ENCODE measurements at regions not wholly inside any gene's neighbourhood (a gene's known extent, or its start where the extent isn't known, plus 50 kb on each side); places are given as distances from the start of the nearest gene placed in this dataset.

GRCh38 chr3:166420071-166420470 lies 582.8 kb upstream of the BCHE start:
- H3K27me3 ChIP-seq = no peaks in the 10 kb centered on the region
- DNase-seq (ENCODE audit: low spot score in 2 of 2) = no peak
- no peaks in the 10 kb centered on the region for H3K36me3 ChIP-seq
- TF ChIP-seq, protein P1, sequence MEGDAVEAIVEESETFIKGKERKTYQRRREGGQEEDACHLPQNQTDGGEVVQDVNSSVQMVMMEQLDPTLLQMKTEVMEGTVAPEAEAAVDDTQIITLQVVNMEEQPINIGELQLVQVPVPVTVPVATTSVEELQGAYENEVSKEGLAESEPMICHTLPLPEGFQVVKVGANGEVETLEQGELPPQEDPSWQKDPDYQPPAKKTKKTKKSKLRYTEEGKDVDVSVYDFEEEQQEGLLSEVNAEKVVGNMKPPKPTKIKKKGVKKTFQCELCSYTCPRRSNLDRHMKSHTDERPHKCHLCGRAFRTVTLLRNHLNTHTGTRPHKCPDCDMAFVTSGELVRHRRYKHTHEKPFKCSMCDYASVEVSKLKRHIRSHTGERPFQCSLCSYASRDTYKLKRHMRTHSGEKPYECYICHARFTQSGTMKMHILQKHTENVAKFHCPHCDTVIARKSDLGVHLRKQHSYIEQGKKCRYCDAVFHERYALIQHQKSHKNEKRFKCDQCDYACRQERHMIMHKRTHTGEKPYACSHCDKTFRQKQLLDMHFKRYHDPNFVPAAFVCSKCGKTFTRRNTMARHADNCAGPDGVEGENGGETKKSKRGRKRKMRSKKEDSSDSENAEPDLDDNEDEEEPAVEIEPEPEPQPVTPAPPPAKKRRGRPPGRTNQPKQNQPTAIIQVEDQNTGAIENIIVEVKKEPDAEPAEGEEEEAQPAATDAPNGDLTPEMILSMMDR (IDR thresholded peaks at IDR 0.05) = no peak
- no peaks in the 10 kb centered on the region for H3K9me3 ChIP-seq
- no peaks in the 10 kb centered on the region for H3K4me1 ChIP-seq
- intact Hi-C loops (cut with DNase I) = no loop called here
- no peak overlapping the region for H3K27ac ChIP-seq
- H3K4me3 ChIP-seq = no peak overlapping the region

DNA sequence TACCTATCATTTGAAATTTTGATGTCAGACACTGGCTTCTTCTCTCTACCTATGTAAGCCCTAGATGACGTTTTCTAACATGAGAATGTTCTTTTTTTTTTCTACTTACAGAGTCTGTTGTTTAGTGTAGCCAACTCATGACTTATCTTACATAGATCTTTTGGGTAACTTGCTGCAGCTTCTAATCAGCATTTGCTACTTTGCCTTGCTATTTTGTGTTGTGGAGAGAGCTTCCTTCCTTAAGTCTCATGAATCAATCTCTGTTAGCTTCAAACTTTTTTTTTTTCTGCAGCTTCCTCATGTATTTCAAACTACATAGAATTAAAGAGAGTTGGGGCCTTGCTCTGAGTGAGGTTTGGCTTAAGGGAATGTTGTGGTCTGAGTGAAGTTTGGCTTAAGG lies 568.7 kb upstream of the BCHE start:
- DNase-seq (ENCODE audit: low spot score in 2 of 2) = no peak
- no peaks in the 10 kb centered on the region for H3K9me3 ChIP-seq
- TF ChIP-seq, protein P1 (IDR thresholded peaks at IDR 0.05) = no peak
- no peak overlapping the region for H3K4me3 ChIP-seq
- H3K4me1 ChIP-seq = no peaks in the 10 kb centered on the region
- no peaks in the 10 kb centered on the region for H3K36me3 ChIP-seq
- intact Hi-C loops (cut with DNase I) = no loop called here
- H3K27ac ChIP-seq = no peak overlapping the region
- no peaks in the 10 kb centered on the region for H3K27me3 ChIP-seq

GRCh38 chr3:166405465-166405864 lies 568.2 kb upstream of the BCHE start:
- Histone ChIP-seq H3K27me3 (no peaks in the 10 kb centered on the region), H3K27ac (no peak overlapping the region), H3K4me1 (no peaks in the 10 kb centered on the region), H3K9me3 (no peaks in the 10 kb centered on the region), H3K4me3 (no peak overlapping the region), H3K36me3 (no peaks in the 10 kb centered on the region)
- intact Hi-C loops (cut with DNase I) = no loop called here
- DNase-seq (ENCODE audit: low spot score in 2 of 2) = no peak
- TF ChIP-seq, protein P1 (IDR thresholded peaks at IDR 0.05) = no peak

DNA sequence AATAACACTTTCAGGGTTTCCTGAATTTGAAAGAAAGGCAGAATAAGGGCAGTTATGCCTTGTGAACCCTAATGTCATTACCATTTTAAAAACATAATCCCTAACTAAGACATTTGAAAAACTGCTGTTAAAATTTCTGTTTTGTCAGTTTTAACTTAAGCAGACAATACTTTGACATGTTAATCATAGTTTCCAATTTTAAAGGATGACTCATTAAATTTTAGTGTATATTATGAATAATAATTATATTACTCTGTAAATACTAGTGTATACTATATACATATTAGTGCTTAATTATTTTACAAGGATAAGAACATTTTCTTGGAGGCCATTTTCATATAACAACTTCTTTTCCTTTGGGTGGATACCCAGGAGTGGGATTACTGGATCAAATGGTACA lies 553.1 kb upstream of the BCHE start:
- H3K36me3 ChIP-seq = no peaks in the 10 kb centered on the region
- H3K27me3 ChIP-seq = no peaks in the 10 kb centered on the region
- no peak for DNase-seq (ENCODE audit: low spot score in 2 of 2)
- intact Hi-C loops (cut with DNase I) = no loop called here
- TF ChIP-seq, protein P1 (IDR thresholded peaks at IDR 0.05) = no peak
- H3K9me3 ChIP-seq = no peaks in the 10 kb centered on the region
- no peak overlapping the region for H3K4me3 ChIP-seq
- H3K27ac ChIP-seq = no peak overlapping the region
- H3K4me1 ChIP-seq = no peaks in the 10 kb centered on the region

- Histone ChIP-seq H3K4me3 (no peak overlapping the region), H3K27ac (no peak overlapping the region), H3K9me3 (no peaks in the 10 kb centered on the region), H3K27me3 (no peaks in the 10 kb centered on the region), H3K36me3 (no peaks in the 10 kb centered on the region), H3K4me1 (no peaks in the 10 kb centered on the region)
- TF ChIP-seq, protein P1 (IDR thresholded peaks at IDR 0.05) = no peak
- intact Hi-C loops (cut with DNase I) = no loop called here
- DNase-seq (ENCODE audit: low spot score in 2 of 2) = no peak
Observed at GRCh38 chr3:166388321-166388720, 551.1 kb upstream of the BCHE start.

- DNase-seq (ENCODE audit: low spot score in 2 of 2) = no peak
- H3K4me3 ChIP-seq = no peak overlapping the region
- TF ChIP-seq, protein P1 (IDR thresholded peaks at IDR 0.05) = no peak
- H3K27me3 ChIP-seq = no peaks in the 10 kb centered on the region
- H3K36me3 ChIP-seq = no peaks in the 10 kb centered on the region
- no peaks in the 10 kb centered on the region for H3K9me3 ChIP-seq
- no peak overlapping the region for H3K27ac ChIP-seq
- intact Hi-C loops (cut with DNase I) = no loop called here
- H3K4me1 ChIP-seq = no peaks in the 10 kb centered on the region
Observed at GRCh38 chr3:166372571-166373106, 535.4 kb upstream of the BCHE start.

All from ascending aorta (tissue), 2 donors.